Natural killer cell (primary cell): ENCODE measurements at regions not wholly inside any gene's neighbourhood (a gene's known extent, or its start where the extent isn't known, plus 50 kb on each side); places are given as distances from the start of the nearest gene placed in this dataset.

Experiments used
- ATAC-seq, 3 donors: fragments of 150-1000 bp in 2 of 3; fragments of 200-7000 bp in 1 of 3; cut with Tn5 transposase; 1 replicate in 1 of 3; 2 replicates in 2 of 3; pipeline ENCODE4 v1.10.0; 2021; ENCODE audit warnings: mild to moderate bottlenecking in 2 of 3, moderate library complexity in 2 of 3
- DNase-seq, 2 donors: peaks; one replicate each; pipeline versions ENCODE4 v3.0.0 to v3.0.0-alpha.2; 2013 to 2021; ENCODE audit warnings: mixed read lengths in 1 of 2
- H3K27ac ChIP-seq: one replicate; pipeline ENCODE4 v1.5.1; 2013; ENCODE audit warnings: mild to moderate bottlenecking, low read length
- H3K27me3 ChIP-seq: one replicate; pipeline ENCODE4 v1.6.1; 2013; ENCODE audit warnings: low read length; ENCODE audit not compliant: control insufficient read depth, insufficient read depth
- H3K36me3 ChIP-seq: one replicate; pipeline ENCODE4 v1.6.1; 2013; ENCODE audit warnings: low read length; ENCODE audit not compliant: control insufficient read depth, insufficient read depth
- H3K4me1 ChIP-seq: one replicate; pipeline ENCODE4 v1.6.1; 2013; ENCODE audit warnings: low read length; ENCODE audit not compliant: control insufficient read depth, insufficient read depth
- H3K4me3 ChIP-seq: one replicate; pipeline ENCODE4 v1.5.1; 2013; ENCODE audit warnings: low read length
- H3K9me3 ChIP-seq: one replicate; pipeline ENCODE4 v1.6.1; 2013; ENCODE audit warnings: low read length; ENCODE audit not compliant: control insufficient read depth, insufficient read depth
- H3K27ac Mint-ChIP-seq, 2 donors: one replicate each; pipeline ENCODE4 v1.8.0; 2022; ENCODE audit warnings: mild to moderate bottlenecking in 2 of 2, mixed read lengths in 2 of 2, moderate library complexity in 1 of 2
- H3K27me3 Mint-ChIP-seq, 2 donors: one replicate each; pipeline ENCODE4 v1.8.0; 2022; ENCODE audit warnings: low read depth in 2 of 2, mixed read lengths in 2 of 2
- H3K36me3 Mint-ChIP-seq: one replicate; pipeline ENCODE4 v1.8.0; 2022; ENCODE audit warnings: mixed read lengths
- H3K4me1 Mint-ChIP-seq, 2 donors: one replicate each; pipeline ENCODE4 v1.8.0; 2022; ENCODE audit warnings: mixed read lengths in 2 of 2
- H3K4me3 Mint-ChIP-seq: one replicate; pipeline ENCODE4 v1.8.0; 2022; ENCODE audit warnings: mild to moderate bottlenecking, moderate library complexity, mixed read lengths
- H3K9me3 Mint-ChIP-seq, 2 donors: one replicate each; pipeline ENCODE4 v1.8.0; 2022; ENCODE audit warnings: mixed read lengths in 2 of 2
- WGBS: methylation state at CpG from one replicate; pipeline ENCODE4 v1.1.7; 2013; ENCODE audit warnings: missing lambda C conversion rate; ENCODE audit not compliant: insufficient coverage; 5-methylcytosine and 5-hydroxymethylcytosine counted together
- intact Hi-C: fragments of 100-400 bp; cut with micrococcal nuclease; formaldehyde crosslinking; loops from one replicate; pipeline ENCODE4 v1.14.2; 2022
- TF ChIP-seq, protein P1 (sequence below): fragments of 200-600 bp; IDR thresholded peaks from one replicate; pipeline ENCODE4 v1.8.0; 2022; ENCODE audit warnings: antibody characterized with exemption

DNA sequence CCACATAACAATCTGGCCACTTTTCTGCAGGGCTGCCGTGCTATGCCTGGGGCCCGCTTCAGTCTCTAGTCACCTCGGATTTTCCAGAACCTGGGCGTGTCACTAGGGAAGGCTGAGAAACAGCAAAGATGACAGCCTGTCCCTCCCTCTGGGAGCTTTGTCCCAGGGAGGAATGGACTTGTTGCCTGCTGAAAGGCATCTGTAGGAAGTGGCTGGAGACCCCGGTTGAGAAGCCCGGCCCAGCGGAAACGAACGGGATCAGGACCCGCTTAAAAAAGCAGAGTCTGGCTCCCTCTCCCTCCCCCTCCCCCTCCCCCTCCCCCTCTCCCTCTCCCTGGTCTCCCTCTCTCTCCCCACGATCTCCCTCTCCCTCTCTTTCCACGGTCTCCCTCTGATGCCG, 149.5 kb upstream of the ZNF516 start:
- TF ChIP-seq, protein P1, sequence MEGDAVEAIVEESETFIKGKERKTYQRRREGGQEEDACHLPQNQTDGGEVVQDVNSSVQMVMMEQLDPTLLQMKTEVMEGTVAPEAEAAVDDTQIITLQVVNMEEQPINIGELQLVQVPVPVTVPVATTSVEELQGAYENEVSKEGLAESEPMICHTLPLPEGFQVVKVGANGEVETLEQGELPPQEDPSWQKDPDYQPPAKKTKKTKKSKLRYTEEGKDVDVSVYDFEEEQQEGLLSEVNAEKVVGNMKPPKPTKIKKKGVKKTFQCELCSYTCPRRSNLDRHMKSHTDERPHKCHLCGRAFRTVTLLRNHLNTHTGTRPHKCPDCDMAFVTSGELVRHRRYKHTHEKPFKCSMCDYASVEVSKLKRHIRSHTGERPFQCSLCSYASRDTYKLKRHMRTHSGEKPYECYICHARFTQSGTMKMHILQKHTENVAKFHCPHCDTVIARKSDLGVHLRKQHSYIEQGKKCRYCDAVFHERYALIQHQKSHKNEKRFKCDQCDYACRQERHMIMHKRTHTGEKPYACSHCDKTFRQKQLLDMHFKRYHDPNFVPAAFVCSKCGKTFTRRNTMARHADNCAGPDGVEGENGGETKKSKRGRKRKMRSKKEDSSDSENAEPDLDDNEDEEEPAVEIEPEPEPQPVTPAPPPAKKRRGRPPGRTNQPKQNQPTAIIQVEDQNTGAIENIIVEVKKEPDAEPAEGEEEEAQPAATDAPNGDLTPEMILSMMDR, result no peak
- H3K4me1 Mint-ChIP-seq, result no peaks in the 10 kb centered on the region
- no peaks in the 10 kb centered on the region for H3K9me3 Mint-ChIP-seq
- no peak overlapping the region for H3K27ac ChIP-seq
- no peak for DNase-seq
- no peak for ATAC-seq
- H3K4me3 Mint-ChIP-seq, result no peak overlapping the region
- H3K9me3 ChIP-seq, result no peaks in the 10 kb centered on the region
- no peaks in the 10 kb centered on the region for H3K27me3 ChIP-seq
- no peaks in the 10 kb centered on the region for H3K36me3 ChIP-seq
- no peaks in the 10 kb centered on the region for H3K4me1 ChIP-seq
- 87% methylated on average over 13 of the region's 13 CpGs for WGBS
- H3K36me3 Mint-ChIP-seq, result no peaks in the 10 kb centered on the region
- no peak overlapping the region for H3K4me3 ChIP-seq
- H3K27ac Mint-ChIP-seq, result no peak overlapping the region
- intact Hi-C loops, result no loop called here
- H3K27me3 Mint-ChIP-seq, result peaks cover 7 to 16% of the 10 kb centered on the region in 2 donors

GRCh38 chr18:76643996-76644395, 149.0 kb upstream of the ZNF516 start:
- Histone ChIP-seq H3K4me3 (no peak overlapping the region), H3K4me1 (no peaks in the 10 kb centered on the region), H3K9me3 (no peaks in the 10 kb centered on the region), H3K27me3 (no peaks in the 10 kb centered on the region), H3K36me3 (no peaks in the 10 kb centered on the region), H3K27ac (no peak overlapping the region)
- no peak for ATAC-seq
- Mint-ChIP-seq H3K9me3 (no peaks in the 10 kb centered on the region), H3K4me1 (peaks cover 0 to under 1% of the 10 kb centered on the region in 2 donors), H3K27ac (no peak overlapping the region), H3K27me3 (peaks cover 9 to 10% of the 10 kb centered on the region in 2 donors), H3K36me3 (no peaks in the 10 kb centered on the region), H3K4me3 (no peak overlapping the region)
- TF ChIP-seq, protein P1, result no peak
- 82% methylated on average over 5 of the region's 6 CpGs for WGBS
- intact Hi-C loops, result no loop called here
- no peak for DNase-seq

DNA sequence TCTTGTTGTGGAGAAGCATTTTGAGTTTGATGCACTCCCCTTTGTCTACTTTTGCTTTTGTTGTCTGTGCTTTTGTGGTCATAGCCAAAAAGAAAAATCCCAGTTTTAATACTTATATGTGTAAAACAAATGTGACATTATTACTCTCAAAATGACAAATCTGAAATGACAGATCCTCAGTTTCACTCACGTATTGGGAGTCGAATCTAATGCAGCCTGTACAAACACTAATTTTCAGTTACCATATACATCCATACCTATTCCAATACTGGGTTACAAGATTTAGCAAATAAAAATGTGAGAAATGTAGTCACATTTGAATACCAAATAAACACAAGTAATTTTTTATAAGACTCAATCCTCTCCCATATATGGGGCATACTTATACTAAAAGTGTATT, 148.2 kb upstream of the ZNF516 start:
- no peaks in the 10 kb centered on the region for H3K9me3 ChIP-seq
- no peaks in the 10 kb centered on the region for H3K36me3 ChIP-seq
- TF ChIP-seq, protein P1, result no peak
- H3K27ac ChIP-seq, result no peak overlapping the region
- peaks cover 0 to 4% of the 10 kb centered on the region in 2 donors for H3K4me1 Mint-ChIP-seq
- WGBS, result 83% methylated on average over 2 of the region's 2 CpGs
- no peak overlapping the region for H3K4me3 ChIP-seq
- H3K27ac Mint-ChIP-seq, result no peak overlapping the region
- H3K27me3 Mint-ChIP-seq, result peaks cover 2 to 6% of the 10 kb centered on the region in 2 donors
- DNase-seq (no peak), ATAC-seq (no peak)
- H3K27me3 ChIP-seq, result no peaks in the 10 kb centered on the region
- intact Hi-C loops, result no loop called here
- no peaks in the 10 kb centered on the region for H3K4me1 ChIP-seq
- H3K9me3 Mint-ChIP-seq, result no peaks in the 10 kb centered on the region
- H3K36me3 Mint-ChIP-seq, result no peaks in the 10 kb centered on the region
- H3K4me3 Mint-ChIP-seq, result no peak overlapping the region

GRCh38 chr18:76640438-76640837, 145.4 kb upstream of the ZNF516 start:
- Histone ChIP-seq H3K27me3 (no peaks in the 10 kb centered on the region), H3K27ac (no peak overlapping the region), H3K36me3 (no peaks in the 10 kb centered on the region), H3K9me3 (no peaks in the 10 kb centered on the region), H3K4me3 (no peak overlapping the region), H3K4me1 (no peaks in the 10 kb centered on the region)
- WGBS, result no CpG with 5 or more reads among the region's 1 CpG
- TF ChIP-seq, protein P1, result no peak
- H3K27me3 Mint-ChIP-seq, result peaks cover 0 to 4% of the 10 kb centered on the region in 2 donors
- DNase-seq (no peak), ATAC-seq (no peak)
- intact Hi-C loops, result no loop called here
- H3K9me3 Mint-ChIP-seq, result no peaks in the 10 kb centered on the region
- H3K27ac Mint-ChIP-seq, result no peak overlapping the region
- H3K4me1 Mint-ChIP-seq, result peaks cover 0 to 4% of the 10 kb centered on the region in 2 donors
- H3K36me3 Mint-ChIP-seq, result no peaks in the 10 kb centered on the region
- H3K4me3 Mint-ChIP-seq, result no peak overlapping the region
